GM18499 (cell line): ENCODE measurements at regions not wholly inside any gene's neighbourhood (a gene's known extent, or its start where the extent isn't known, plus 50 kb on each side); places are given as distances from the start of the nearest gene placed in this dataset.

Source experiments
- ATAC-seq: cut with Tn5 transposase; IDR thresholded peaks from one replicate; pipeline ENCODE4 v1.9.1; 2021; ENCODE audit warnings: moderate number of reproducible peaks; ENCODE audit not compliant: insufficient read depth, unreplicated experiment

- ATAC-seq = no peak
These were observed 75.6 kb downstream of the ICOS start for GRCh38 chr2:204012072-204012653.

GRCh38 chr2:204015118-204015843 lies 78.7 kb downstream of the ICOS start:
- ATAC-seq = no peak

GRCh38 chr2:204018717-204019116 lies 82.2 kb downstream of the ICOS start:
- no peak for ATAC-seq

DNA sequence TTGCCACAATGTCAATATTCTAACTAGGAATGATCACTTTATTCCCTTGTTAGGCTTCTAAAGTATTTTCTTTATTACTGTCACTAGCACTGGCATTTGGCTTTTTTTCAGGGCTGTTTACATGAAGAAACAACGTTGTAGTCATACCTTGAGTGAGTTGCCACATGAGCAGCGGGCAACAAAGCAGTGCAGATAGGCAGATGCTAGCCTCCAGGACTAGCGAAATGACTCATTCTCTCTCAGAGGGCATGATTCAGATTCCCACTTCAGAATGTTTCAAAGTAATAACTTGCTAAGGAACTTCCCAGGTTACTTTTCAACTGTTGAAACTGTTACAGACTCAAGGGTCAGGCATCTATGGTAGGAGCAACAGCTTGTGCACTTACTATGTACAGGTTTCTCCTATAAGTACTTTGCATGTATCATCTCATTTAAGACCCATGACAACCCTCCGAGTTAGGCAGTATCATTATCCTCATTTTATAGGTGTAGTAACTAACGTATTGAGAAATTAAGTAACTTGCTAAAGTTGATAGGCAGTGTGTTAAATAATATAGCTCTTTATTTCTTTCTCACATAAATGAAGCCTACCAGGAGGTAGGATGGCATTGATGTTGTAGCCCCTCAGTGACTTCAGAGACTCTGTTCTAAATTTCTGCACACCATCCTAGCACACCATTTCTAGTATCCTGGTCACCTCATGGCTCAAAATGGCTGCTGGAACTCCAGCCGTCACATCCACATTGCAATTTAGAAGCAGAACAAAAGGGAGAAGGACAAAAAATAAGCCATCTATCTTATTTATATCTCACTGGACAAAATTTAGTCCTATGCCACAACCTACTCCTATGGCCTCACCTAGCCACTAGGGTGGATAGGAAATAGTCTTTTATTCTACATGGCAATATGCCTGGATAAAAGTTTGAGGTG lies 83.3 kb downstream of the ICOS start:
- no peak for ATAC-seq

DNA sequence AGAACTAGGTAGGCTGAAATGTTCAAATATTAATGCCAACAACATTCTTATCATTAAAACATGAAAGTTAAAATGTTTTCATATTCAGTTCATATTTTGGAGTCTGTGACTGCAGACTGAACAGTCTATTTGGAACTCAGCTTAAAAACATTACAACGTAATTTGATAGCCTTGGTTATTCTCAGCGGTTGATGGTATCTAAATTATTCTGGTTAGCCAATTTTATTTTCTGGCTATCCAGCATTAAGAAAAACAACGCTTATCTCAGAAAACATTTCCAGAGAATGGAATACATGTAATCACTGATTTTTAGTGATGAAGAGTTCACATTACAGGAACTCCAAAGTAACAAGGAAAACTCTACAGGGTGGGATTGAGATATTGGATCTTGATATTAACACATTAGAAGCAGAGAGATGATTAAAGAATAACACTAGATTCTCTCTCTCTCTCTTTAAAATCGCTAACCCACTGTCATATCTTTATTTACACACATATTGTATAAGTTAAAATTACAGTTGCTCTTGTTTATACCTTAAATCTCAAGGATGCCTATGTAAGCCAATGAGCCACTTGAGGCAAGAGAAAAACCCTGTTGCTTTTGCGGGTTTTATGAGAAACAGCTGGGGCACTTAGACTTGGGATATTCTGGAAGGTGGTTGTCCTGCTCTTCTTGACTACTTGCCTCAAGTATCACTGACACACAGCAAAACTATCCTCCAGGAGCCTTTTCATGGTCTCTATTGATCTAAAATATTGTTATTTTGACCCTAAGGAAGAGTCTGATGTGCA lies 84.9 kb downstream of the ICOS start:
- no peak for ATAC-seq

DNA sequence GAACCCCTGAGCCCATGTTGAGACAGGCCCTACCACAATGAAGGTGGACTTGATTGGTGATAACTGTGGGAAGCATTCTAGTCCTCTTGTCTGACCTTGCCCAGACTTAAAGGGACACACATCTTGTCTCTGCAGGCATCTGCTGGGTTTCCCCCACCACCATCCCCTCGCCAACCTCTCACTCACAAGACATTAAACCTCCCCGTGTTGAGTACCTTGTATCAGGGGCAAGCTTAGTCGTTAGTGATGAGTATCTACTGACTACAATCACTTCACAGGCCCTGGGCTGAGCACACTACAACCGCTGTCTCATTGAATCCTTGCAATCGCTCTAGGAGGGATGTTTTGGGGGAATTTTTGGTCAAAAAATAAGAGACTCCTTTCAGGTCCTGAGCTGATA lies 86.0 kb downstream of the ICOS start:
- no peak for ATAC-seq

DNA sequence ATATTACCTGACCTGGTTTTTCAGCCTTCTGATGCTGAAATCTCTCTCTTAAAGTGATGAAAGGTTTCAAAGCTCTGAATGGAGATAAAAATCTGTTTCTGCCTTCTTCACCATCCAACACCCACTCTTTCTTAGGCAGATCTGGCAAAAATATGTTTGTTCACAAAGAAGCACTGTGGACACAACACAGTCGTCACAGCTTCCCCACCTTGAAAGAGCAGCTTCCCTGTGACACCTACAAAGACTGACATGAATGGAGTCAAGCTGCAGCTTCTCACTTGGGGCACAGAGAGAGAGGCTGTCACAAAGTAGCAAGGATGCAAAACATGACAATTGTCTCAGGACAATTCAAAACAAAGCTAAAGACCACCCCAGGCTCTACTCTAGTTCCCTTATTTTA lies 86.5 kb downstream of the ICOS start:
- no peak for ATAC-seq

GRCh38 chr2:204024503-204024902 lies 87.9 kb downstream of the ICOS start:
- ATAC-seq = no peak

DNA sequence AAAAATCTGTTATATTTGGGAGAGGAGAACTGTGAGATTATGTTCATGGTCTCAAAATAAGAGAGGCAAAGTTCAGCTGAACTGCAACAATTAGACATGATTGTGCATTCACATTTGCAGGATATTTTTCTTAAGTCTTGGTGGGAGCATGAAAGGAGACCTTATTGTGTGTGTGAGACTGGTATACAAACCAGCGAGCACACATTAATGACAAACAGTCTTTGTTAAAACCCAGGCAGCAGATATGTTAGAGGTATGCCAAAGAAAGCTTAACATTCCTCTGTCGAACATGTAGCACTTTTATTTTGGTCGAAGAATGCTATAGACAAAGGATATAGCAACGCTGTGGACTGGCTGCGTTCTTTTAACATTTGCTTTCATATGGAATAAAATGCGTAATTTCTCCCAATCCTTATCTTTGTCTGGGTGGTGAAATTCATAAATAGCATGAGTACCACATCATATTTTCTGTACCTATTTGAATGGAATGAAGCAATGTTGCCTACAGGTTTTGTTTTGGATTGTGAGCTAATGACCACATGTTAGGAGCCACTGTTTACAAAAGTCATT lies 88.4 kb downstream of the ICOS start:
- ATAC-seq = no peak

DNA sequence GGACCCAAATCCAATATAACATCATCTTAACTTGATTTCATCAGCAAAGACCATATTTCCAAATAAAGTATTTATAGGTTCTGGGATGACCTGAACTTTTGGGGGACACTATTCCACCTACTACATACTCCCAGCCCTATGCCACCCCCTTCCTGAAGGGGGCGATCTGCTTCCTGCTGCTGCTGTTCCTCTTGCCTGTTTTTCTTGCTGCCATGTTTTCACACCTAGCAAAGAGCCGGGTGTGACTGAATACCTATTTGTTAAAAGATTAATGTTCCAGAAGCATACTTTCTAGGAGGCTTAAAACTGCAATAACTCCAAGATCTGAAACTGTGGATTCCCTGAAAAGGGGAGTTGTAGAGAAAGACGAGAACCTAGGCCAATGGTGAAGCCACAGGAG lies 89.7 kb downstream of the ICOS start:
- no peak for ATAC-seq

DNA sequence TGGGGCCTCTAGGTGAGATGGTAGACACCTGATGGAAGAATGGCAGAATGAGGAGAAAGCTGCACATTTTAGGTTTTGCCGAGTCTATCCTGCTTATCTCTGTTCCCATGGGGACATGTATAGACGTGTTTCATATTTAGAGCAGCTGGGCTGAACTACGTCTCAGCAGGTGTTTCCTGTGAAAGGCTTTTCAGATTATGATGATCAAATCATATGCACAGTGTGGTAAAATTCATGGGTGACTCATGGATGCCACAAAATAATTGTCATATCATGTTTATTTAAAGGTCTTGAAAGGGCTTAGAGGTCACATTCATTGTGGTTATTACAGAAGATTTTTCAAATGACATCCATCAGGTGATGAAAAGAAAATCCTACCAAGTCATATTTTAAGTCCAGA lies 90.5 kb downstream of the ICOS start:
- ATAC-seq = peak; percentile 94

GRCh38 chr2:204030322-204030721 lies 93.8 kb downstream of the ICOS start:
- ATAC-seq = no peak

GRCh38 chr2:204031056-204031455 lies 94.5 kb downstream of the ICOS start:
- ATAC-seq = no peak

GRCh38 chr2:204032301-204032700 lies 95.7 kb downstream of the ICOS start:
- ATAC-seq = no peak

DNA sequence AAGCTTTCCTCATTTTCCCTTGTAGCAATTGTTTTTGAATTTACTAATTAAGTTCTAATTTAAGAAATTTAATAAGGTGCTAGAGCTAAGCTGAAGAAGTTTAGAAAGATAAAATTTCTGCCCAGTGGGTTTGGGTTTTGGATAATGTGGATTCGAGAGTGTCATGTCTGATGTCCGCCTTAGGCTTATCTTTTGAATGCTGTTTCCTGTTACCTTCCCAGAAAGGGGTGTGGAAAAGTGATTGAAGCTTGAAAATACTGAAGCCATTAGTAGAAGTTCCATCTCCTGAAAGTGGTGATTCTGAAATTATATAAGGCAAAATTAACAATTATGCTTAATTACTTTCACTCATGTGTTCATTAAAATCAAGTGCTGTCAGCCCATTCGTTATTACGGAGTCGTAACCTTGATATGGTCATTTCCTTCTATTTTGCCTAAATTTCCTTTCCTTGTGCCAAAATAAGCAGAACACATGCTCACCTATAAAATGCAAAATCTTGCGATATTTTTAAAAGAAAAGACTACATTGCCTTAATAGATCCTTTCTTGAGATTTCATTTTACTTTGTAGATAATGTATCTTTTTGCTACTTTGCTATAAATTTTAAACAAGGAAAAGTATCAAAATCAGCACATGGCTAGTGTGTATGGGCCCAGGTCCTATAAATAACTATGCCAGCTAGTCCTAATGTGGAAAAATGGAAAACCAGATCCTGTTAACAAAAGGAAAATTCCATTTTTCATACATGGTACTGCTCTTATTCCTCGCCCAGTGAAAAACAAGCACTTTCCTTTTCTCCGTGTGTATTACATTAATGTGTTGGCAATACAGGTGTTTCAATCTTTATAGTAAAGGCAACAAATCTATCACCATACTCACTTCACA lies 97.3 kb downstream of the ICOS start:
- no peak for ATAC-seq

DNA sequence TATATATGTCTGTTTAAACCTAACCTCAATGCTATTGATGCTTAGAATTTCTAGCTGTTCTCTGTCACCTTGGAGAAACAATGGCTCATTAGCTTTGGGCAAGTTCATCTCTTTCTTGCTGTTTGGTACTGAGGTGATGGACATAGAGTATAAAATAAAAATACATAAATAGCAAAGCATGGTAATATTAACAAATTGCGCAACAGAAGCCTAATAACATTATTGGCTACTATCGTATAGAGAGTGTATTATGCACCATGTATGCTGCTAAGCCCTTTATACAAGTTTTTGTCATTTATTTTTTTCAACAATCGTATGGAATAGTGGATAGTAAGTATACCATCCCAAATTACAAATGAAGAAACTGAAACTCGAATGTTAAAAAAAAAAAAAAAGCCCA lies 100.1 kb downstream of the ICOS start:
- ATAC-seq = no peak

DNA sequence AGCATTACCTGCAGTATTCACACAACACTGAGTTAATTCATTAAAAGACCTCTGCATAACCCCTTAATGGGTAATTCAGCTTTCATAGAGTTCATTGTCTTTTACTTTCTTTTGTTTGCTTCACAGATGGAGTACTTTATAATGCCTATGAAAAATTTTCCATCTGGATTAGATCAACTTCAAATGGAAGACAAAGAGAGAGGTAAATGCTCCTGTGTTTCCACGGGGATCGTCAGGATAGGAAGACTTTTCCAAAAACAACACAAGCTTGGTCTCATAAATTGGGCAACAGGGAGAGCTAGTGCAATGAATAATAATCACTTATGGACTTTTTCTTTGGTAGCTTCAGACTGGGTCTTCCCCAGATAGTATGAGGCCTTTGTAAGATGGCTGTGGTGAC lies 100.7 kb downstream of the ICOS start:
- ATAC-seq = no peak

DNA sequence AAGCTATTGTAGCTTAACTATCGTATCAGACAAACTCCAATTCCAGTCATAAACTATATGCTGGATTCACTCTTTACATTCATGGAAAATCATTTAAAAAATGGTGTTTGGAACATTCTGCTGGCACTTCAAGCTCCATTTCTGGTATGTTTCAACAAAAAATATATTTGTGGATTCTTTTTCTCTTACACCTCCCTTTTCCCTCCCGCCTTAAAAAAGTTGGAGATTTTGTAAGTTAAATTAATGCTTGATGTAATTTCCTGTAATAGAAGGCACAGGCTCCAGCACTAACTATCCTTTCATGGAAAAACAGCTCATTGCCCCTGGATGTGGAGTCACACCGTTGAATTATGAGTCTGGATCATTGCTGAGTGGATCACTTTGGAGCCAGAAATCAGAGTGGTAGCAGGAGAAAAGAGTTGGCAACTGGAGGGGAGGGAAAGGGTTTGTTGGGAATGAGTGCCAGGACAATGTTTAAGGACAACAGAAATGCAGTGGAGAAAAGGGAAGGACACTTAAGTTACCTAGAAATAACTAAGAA lies 102.8 kb downstream of the ICOS start:
- ATAC-seq = no peak

DNA sequence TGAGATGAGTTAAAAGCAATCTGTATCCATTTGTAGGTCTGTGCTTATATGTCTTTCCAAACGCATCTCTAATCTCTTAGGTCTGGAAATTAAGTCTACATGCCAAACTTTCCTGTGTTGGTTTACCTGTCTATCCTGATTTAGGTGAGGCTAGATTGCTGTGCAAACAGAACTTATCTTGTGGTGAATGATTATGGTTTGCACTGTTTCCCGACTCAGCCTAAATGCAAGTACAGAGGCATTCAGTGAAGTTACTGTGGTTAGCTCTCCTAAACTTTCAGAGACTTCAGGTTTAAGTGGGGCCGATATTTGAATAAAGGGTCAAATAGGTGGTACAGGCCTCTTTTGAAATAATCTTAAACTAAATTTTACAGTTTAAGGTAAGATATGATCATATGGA lies 103.5 kb downstream of the ICOS start:
- ATAC-seq = no peak
